ENCODE measurements at regions not wholly inside any gene's neighbourhood (a gene's known extent, or its start where the extent isn't known, plus 50 kb on each side); places are given as distances from the start of the nearest gene placed in this dataset.

- no peak for TF ChIP-seq EP300 (IDR thresholded peaks at IDR 0.05; ENCODE audit: borderline replicate concordance in 1 of 2, low read depth in 1 of 2, low read length in 1 of 2)
- no peak for TF ChIP-seq FOXM1 (IDR thresholded peaks at IDR 0.05; ENCODE audit: low read depth)
These were observed 62.9 kb upstream of the WNT11 start for GRCh38 chr11:76269247-76269646.
